ENCODE measurements at regions not wholly inside any gene's neighbourhood (a gene's known extent, or its start where the extent isn't known, plus 50 kb on each side); places are given as distances from the start of the nearest gene placed in this dataset.
"Not testable (repeated sequence)": the region's sequence is repeated elsewhere in the genome, so short reads cannot be mapped to it uniquely, and the experiment has no call there.

- Histone ChIP-seq H3K4me3 (ENCODE audit: low read depth in 1 of 3, low read length in 3 of 3) (no peak overlapping the region), H3K27me3 (ENCODE audit: control insufficient read depth in 3 of 3, insufficient read depth in 3 of 3, low read length in 3 of 3) (no peaks in the 10 kb centered on the region), H3K9me3 (ENCODE audit: control insufficient read depth in 2 of 2, insufficient read depth in 1 of 2, low read depth in 1 of 2, low read length in 1 of 2) (no peaks in the 10 kb centered on the region), H3K36me3 (ENCODE audit: control insufficient read depth in 3 of 3, insufficient read depth in 2 of 3, low read depth in 1 of 3, low read length in 3 of 3) (no peaks in the 10 kb centered on the region), H3K4me1 (ENCODE audit: control insufficient read depth in 3 of 3, insufficient read depth in 2 of 3, low read depth in 1 of 3, low read length in 2 of 3) (no peaks in the 10 kb centered on the region), H3K27ac (ENCODE audit: low read depth in 1 of 3, low read length in 2 of 3) (no peak overlapping the region)
- FAIRE-seq (no peak), DNase-seq (no peak)
- WGBS, 3 donors, result 50 to 75% (median 69%) methylated on average over 2 of the region's 2 CpGs
Observed at GRCh38 chr12:114529966-114530365, 124.0 kb upstream of the TBX5 start.

- H3K4me3 ChIP-seq (ENCODE audit: low read depth in 1 of 3, low read length in 3 of 3), result no peak overlapping the region
- DNase-seq, result no peak
- 51 to 70% (median 59%) methylated on average over 3 of the region's 3 CpGs for WGBS, 3 donors
- FAIRE-seq, result no peak
- no peaks in the 10 kb centered on the region for H3K9me3 ChIP-seq (ENCODE audit: control insufficient read depth in 2 of 2, insufficient read depth in 1 of 2, low read depth in 1 of 2, low read length in 1 of 2)
- no peak overlapping the region for H3K27ac ChIP-seq (ENCODE audit: low read depth in 1 of 3, low read length in 2 of 3)
- H3K27me3 ChIP-seq (ENCODE audit: control insufficient read depth in 3 of 3, insufficient read depth in 3 of 3, low read length in 3 of 3), result no peaks in the 10 kb centered on the region
- no peaks in the 10 kb centered on the region for H3K36me3 ChIP-seq (ENCODE audit: control insufficient read depth in 3 of 3, insufficient read depth in 2 of 3, low read depth in 1 of 3, low read length in 3 of 3)
- no peaks in the 10 kb centered on the region for H3K4me1 ChIP-seq (ENCODE audit: control insufficient read depth in 3 of 3, insufficient read depth in 2 of 3, low read depth in 1 of 3, low read length in 2 of 3)
Observed at GRCh38 chr12:114528766-114529165, 122.8 kb upstream of the TBX5 start.

GRCh38 chr12:114521160-114521559 is 115.2 kb upstream of the TBX5 start:
- H3K36me3 ChIP-seq (ENCODE audit: control insufficient read depth in 3 of 3, insufficient read depth in 2 of 3, low read depth in 1 of 3, low read length in 3 of 3); FAIRE-seq; H3K4me1 ChIP-seq (ENCODE audit: control insufficient read depth in 3 of 3, insufficient read depth in 2 of 3, low read depth in 1 of 3, low read length in 2 of 3); H3K9me3 ChIP-seq (ENCODE audit: control insufficient read depth in 2 of 2, insufficient read depth in 1 of 2, low read depth in 1 of 2, low read length in 1 of 2); H3K4me3 ChIP-seq (ENCODE audit: low read depth in 1 of 3, low read length in 3 of 3); H3K27ac ChIP-seq (ENCODE audit: low read depth in 1 of 3, low read length in 2 of 3); DNase-seq; H3K27me3 ChIP-seq (ENCODE audit: control insufficient read depth in 3 of 3, insufficient read depth in 3 of 3, low read length in 3 of 3): not testable (repeated sequence)
- WGBS, 3 donors, result 70 to 85% (median 79%) methylated on average over 2 of the region's 2 CpGs

- H3K4me3 ChIP-seq (ENCODE audit: low read depth in 1 of 3, low read length in 3 of 3), result no peak overlapping the region
- no peak for FAIRE-seq
Observed at GRCh38 chr12:114512351-114512750, 106.4 kb upstream of the TBX5 start.

GRCh38 chr12:114508529-114509129 is 102.7 kb upstream of the TBX5 start:
- H3K4me3 ChIP-seq (ENCODE audit: low read depth in 1 of 3, low read length in 3 of 3), result no peak overlapping the region
- FAIRE-seq (no peak), DNase-seq (peak; percentile 66 to 73)
- no peaks in the 10 kb centered on the region for H3K36me3 ChIP-seq (ENCODE audit: control insufficient read depth in 3 of 3, insufficient read depth in 2 of 3, low read depth in 1 of 3, low read length in 3 of 3)
- H3K4me1 ChIP-seq (ENCODE audit: control insufficient read depth in 3 of 3, insufficient read depth in 2 of 3, low read depth in 1 of 3, low read length in 2 of 3), result no peaks in the 10 kb centered on the region
- peaks cover 0 to 5% (median 0%) of the 10 kb centered on the region in 3 donors for H3K27me3 ChIP-seq (ENCODE audit: control insufficient read depth in 3 of 3, insufficient read depth in 3 of 3, low read length in 3 of 3)
- no peak overlapping the region for H3K27ac ChIP-seq (ENCODE audit: low read depth in 1 of 3, low read length in 2 of 3)
- H3K9me3 ChIP-seq (ENCODE audit: control insufficient read depth in 2 of 2, insufficient read depth in 1 of 2, low read depth in 1 of 2, low read length in 1 of 2), result no peaks in the 10 kb centered on the region
- 33 to 36% (median 33%) methylated on average over 8 of the region's 8 CpGs for WGBS, 3 donors

More at GRCh38 chr12:114512351-114512750, 106.4 kb upstream of the TBX5 start:
- no peak for DNase-seq
- 25 to 56% (median 32%) methylated on average over 3 of the region's 3 CpGs for WGBS, 3 donors
- no peaks in the 10 kb centered on the region for H3K36me3 ChIP-seq (ENCODE audit: control insufficient read depth in 3 of 3, insufficient read depth in 2 of 3, low read depth in 1 of 3, low read length in 3 of 3)
- no peaks in the 10 kb centered on the region for H3K4me1 ChIP-seq (ENCODE audit: control insufficient read depth in 3 of 3, insufficient read depth in 2 of 3, low read depth in 1 of 3, low read length in 2 of 3)
- H3K27me3 ChIP-seq (ENCODE audit: control insufficient read depth in 3 of 3, insufficient read depth in 3 of 3, low read length in 3 of 3), result peaks cover 0 to 5% (median 0%) of the 10 kb centered on the region in 3 donors
- no peaks in the 10 kb centered on the region for H3K9me3 ChIP-seq (ENCODE audit: control insufficient read depth in 2 of 2, insufficient read depth in 1 of 2, low read depth in 1 of 2, low read length in 1 of 2)
- H3K27ac ChIP-seq (ENCODE audit: low read depth in 1 of 3, low read length in 2 of 3), result no peak overlapping the region

GRCh38 chr12:114506651-114507050 is 100.7 kb upstream of the TBX5 start:
- peaks cover 0 to under 1% (median 0%) of the 10 kb centered on the region in 3 donors for H3K27me3 ChIP-seq (ENCODE audit: control insufficient read depth in 3 of 3, insufficient read depth in 3 of 3, low read length in 3 of 3)
- H3K9me3 ChIP-seq (ENCODE audit: control insufficient read depth in 2 of 2, insufficient read depth in 1 of 2, low read depth in 1 of 2, low read length in 1 of 2), result no peaks in the 10 kb centered on the region
- no peak overlapping the region for H3K27ac ChIP-seq (ENCODE audit: low read depth in 1 of 3, low read length in 2 of 3)
- no peaks in the 10 kb centered on the region for H3K36me3 ChIP-seq (ENCODE audit: control insufficient read depth in 3 of 3, insufficient read depth in 2 of 3, low read depth in 1 of 3, low read length in 3 of 3)
- FAIRE-seq, result no peak
- H3K4me1 ChIP-seq (ENCODE audit: control insufficient read depth in 3 of 3, insufficient read depth in 2 of 3, low read depth in 1 of 3, low read length in 2 of 3), result no peaks in the 10 kb centered on the region
- no peak for DNase-seq
- WGBS, 3 donors, result 60 to 61% (median 60%) methylated on average over 6 of the region's 6 CpGs
- H3K4me3 ChIP-seq (ENCODE audit: low read depth in 1 of 3, low read length in 3 of 3), result no peak overlapping the region

- no peak overlapping the region for H3K27ac ChIP-seq (ENCODE audit: low read depth in 1 of 3, low read length in 2 of 3)
- H3K36me3 ChIP-seq (ENCODE audit: control insufficient read depth in 3 of 3, insufficient read depth in 2 of 3, low read depth in 1 of 3, low read length in 3 of 3), result no peaks in the 10 kb centered on the region
- no peak for FAIRE-seq
- peaks cover 0 to 10% (median 0%) of the 10 kb centered on the region in 3 donors for H3K27me3 ChIP-seq (ENCODE audit: control insufficient read depth in 3 of 3, insufficient read depth in 3 of 3, low read length in 3 of 3)
- no peak for DNase-seq
- no peak overlapping the region for H3K4me3 ChIP-seq (ENCODE audit: low read depth in 1 of 3, low read length in 3 of 3)
- 24 to 51% (median 41%) methylated on average over 3 of the region's 3 CpGs for WGBS, 3 donors
- no peaks in the 10 kb centered on the region for H3K4me1 ChIP-seq (ENCODE audit: control insufficient read depth in 3 of 3, insufficient read depth in 2 of 3, low read depth in 1 of 3, low read length in 2 of 3)
- no peaks in the 10 kb centered on the region for H3K9me3 ChIP-seq (ENCODE audit: control insufficient read depth in 2 of 2, insufficient read depth in 1 of 2, low read depth in 1 of 2, low read length in 1 of 2)
Observed at GRCh38 chr12:114504311-114504710, 98.4 kb upstream of the TBX5 start.

GRCh38 chr12:114501474-114501807 is 95.5 kb upstream of the TBX5 start:
- Histone ChIP-seq H3K4me1 (ENCODE audit: control insufficient read depth in 3 of 3, insufficient read depth in 2 of 3, low read depth in 1 of 3, low read length in 2 of 3) (no peaks in the 10 kb centered on the region), H3K27ac (ENCODE audit: low read depth in 1 of 3, low read length in 2 of 3) (no peak overlapping the region), H3K4me3 (ENCODE audit: low read depth in 1 of 3, low read length in 3 of 3) (no peak overlapping the region), H3K9me3 (ENCODE audit: control insufficient read depth in 2 of 2, insufficient read depth in 1 of 2, low read depth in 1 of 2, low read length in 1 of 2) (no peaks in the 10 kb centered on the region), H3K27me3 (ENCODE audit: control insufficient read depth in 3 of 3, insufficient read depth in 3 of 3, low read length in 3 of 3) (peaks cover 0 to 10% (median under 1%) of the 10 kb centered on the region in 3 donors), H3K36me3 (ENCODE audit: control insufficient read depth in 3 of 3, insufficient read depth in 2 of 3, low read depth in 1 of 3, low read length in 3 of 3) (no peaks in the 10 kb centered on the region)
- DNase-seq, result no peak
- 6 to 15% (median 11%) methylated on average over 7 of the region's 7 CpGs for WGBS, 3 donors
- no peak for FAIRE-seq
